Activated CD8-positive, alpha-beta T cell treated with anti-CD3 and anti-CD28 coated beads, Interleukin-2, amount 10 ng/mL, durations not matched to agents 7 days and 5 days (primary cell): ENCODE measurements at regions not wholly inside any gene's neighbourhood (a gene's known extent, or its start where the extent isn't known, plus 50 kb on each side); places are given as distances from the start of the nearest gene placed in this dataset.
A peak's percentile ranks its signal among the peaks of the same experiment; 100 is the strongest.

Source experiments
- ATAC-seq: fragments of 150-1000 bp; cut with Tn5 transposase; one replicate; pipeline ENCODE4 v1.10.0; 2021; ENCODE audit warnings: moderate library complexity
- CTCF ChIA-PET: fragments of 350-600 bp; sonication (Branson Sonifier 250); formaldehyde crosslinking; loops from one replicate; lab custom pipeline; 2021; ENCODE audit warnings: antibody characterized with exemption; lab: Charles Lee
- POLR2A ChIA-PET: fragments of 350-600 bp; sonication (Branson Sonifier 250); formaldehyde crosslinking; loops from one replicate; lab custom pipeline; 2021; ENCODE audit warnings: antibody characterized with exemption; lab: Charles Lee
- DNase-seq: peaks from one replicate; pipeline ENCODE4 v3.0.0-alpha.2; 2020
- H3K27ac Mint-ChIP-seq: one replicate; pipeline ENCODE4 v1.8.0; 2021; ENCODE audit warnings: mild to moderate bottlenecking, mixed read lengths
- H3K27me3 Mint-ChIP-seq: one replicate; pipeline ENCODE4 v1.8.0; 2021; ENCODE audit warnings: low read depth, mixed read lengths
- H3K36me3 Mint-ChIP-seq: one replicate; pipeline ENCODE4 v1.8.0; 2021; ENCODE audit warnings: low read depth, mixed read lengths
- H3K4me1 Mint-ChIP-seq: one replicate; pipeline ENCODE4 v1.8.0; 2021; ENCODE audit warnings: low read depth, mixed read lengths
- H3K4me3 Mint-ChIP-seq: one replicate; pipeline ENCODE4 v1.8.0; 2021; ENCODE audit warnings: mild to moderate bottlenecking, mixed read lengths
- H3K9me3 Mint-ChIP-seq: one replicate; pipeline ENCODE4 v1.8.0; 2022; ENCODE audit warnings: mixed read lengths; ENCODE audit not compliant: insufficient read depth

DNA sequence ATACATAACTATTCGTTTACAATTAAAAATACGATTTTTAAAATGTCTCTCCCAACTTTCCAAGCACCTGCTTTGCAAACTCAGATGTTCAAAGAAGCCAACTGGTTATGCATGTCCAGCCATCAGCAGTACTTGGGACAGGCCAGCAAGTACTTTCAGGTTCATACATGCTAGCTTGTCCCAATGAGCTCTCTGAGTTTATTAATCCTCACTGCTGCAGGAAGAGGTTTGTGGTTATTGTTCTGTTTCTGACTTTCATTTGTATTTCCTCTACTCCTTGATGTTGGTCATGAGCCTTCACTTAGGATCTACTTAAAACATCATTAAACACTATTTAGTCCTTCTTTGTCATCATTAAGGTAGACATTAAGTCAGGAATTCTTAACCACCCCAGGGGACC lies 374.1 kb downstream of the LRATD1 start:
- Mint-ChIP-seq H3K4me3 (no peak overlapping the region), H3K27ac (peak overlapping the region; percentile 5), H3K36me3 (no peaks in the 10 kb centered on the region), H3K27me3 (no peaks in the 10 kb centered on the region), H3K9me3 (peaks cover 5% of the 10 kb centered on the region), H3K4me1 (peaks cover 37% of the 10 kb centered on the region)
- CTCF ChIA-PET = interaction anchor here (1.0 kb wide), 1 partner anchor 571 kb away, joined by 3 read pairs; no protein-coding TSS in a partner anchor
- peak; percentile 51 for ATAC-seq
- DNase-seq = peak; percentile 23
- POLR2A ChIA-PET = no interaction called here

DNA sequence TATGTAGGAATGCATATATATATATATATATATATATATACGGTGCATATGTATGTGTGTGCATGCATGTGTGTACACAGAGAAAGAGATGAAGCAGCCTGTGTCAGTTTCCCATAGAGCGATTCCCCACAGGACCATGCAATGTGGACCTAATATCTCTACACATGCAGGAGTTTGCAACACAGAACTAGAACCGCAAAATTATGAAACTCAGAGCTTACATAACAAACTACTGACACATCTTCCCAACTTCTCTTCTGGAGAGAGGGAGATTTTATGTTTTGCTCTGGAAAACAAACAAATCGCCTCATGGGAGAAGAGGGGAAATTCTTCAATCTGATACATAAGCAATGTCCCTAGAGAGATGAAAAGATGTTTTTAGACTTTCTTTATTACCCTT lies 377.2 kb downstream of the LRATD1 start:
- no peaks in the 10 kb centered on the region for H3K27me3 Mint-ChIP-seq
- no peak overlapping the region for H3K27ac Mint-ChIP-seq
- no peak for DNase-seq
- POLR2A ChIA-PET = no interaction called here
- H3K4me1 Mint-ChIP-seq = peaks cover 37% of the 10 kb centered on the region
- H3K4me3 Mint-ChIP-seq = no peak overlapping the region
- CTCF ChIA-PET = no interaction called here
- ATAC-seq = no peak
- H3K36me3 Mint-ChIP-seq = peaks cover 5% of the 10 kb centered on the region
- peaks cover 13% of the 10 kb centered on the region for H3K9me3 Mint-ChIP-seq

DNA sequence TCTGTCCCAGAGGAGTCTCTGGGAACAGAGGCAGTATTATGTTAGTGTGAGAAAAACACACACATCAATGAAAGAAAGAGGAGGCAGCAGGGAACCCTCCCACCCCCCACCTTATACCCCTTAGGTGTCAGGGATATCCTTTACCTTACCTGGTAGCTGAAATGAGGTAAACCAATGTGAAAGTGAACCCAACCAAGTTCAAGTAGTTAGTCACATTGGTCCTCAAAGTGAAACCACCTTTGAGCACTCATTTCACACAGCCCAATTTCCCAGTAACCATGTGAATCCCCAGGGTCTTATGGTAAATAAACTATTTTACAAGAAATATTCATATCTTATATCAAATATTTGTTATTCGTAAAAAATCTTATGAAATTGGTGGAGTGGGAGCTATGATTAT lies 377.8 kb downstream of the LRATD1 start:
- no peak overlapping the region for H3K4me3 Mint-ChIP-seq
- H3K27me3 Mint-ChIP-seq = no peaks in the 10 kb centered on the region
- H3K9me3 Mint-ChIP-seq = peaks cover 13% of the 10 kb centered on the region
- ChIA-PET POLR2A (no interaction called here), CTCF (no interaction called here)
- peaks cover 5% of the 10 kb centered on the region for H3K36me3 Mint-ChIP-seq
- peaks cover 37% of the 10 kb centered on the region for H3K4me1 Mint-ChIP-seq
- no peak for ATAC-seq
- DNase-seq = peak; percentile 23
- H3K27ac Mint-ChIP-seq = no peak overlapping the region

DNA sequence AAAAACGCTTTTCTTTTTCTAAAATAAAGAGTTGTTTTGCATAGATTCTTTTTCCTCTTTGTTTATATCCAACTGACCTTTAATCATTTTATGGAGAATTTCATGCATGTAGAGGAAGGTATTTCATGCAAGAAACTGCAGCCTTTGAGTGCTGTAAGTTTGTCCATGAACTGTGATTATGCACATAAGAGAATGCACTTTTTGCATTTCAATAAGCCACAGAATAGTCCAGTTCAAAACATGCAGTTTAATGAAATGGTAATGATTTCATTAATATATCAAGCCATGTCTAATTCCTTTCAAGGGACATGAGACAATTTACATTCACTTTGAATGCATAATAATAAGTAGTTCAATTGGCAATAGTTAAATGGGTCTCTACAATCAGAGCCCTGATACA lies 386.3 kb downstream of the LRATD1 start:
- POLR2A ChIA-PET = no interaction called here
- Mint-ChIP-seq H3K27ac (no peak overlapping the region), H3K27me3 (peaks cover 5% of the 10 kb centered on the region), H3K4me1 (no peaks in the 10 kb centered on the region), H3K4me3 (no peak overlapping the region), H3K9me3 (no peaks in the 10 kb centered on the region), H3K36me3 (no peaks in the 10 kb centered on the region)
- no peak for ATAC-seq
- CTCF ChIA-PET = no interaction called here
- no peak for DNase-seq

DNA sequence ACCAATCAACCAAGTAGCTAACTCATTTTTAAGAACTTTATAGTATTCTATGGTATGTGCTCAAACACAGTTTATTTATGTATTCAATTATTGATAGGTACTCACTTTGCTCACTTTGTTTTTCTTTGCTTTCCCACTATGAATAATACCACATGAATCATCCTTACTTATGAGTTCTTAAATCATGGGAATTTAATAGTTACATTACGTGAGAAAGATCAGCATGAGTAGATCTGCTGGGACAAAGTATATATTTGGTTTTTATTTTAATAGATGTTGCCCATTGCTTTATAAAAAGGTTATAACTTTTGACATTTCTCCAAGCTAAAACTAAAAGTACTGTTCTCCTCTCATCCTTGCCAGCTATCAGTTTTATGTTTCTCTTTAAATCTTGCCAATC lies 390.7 kb downstream of the LRATD1 start:
- Mint-ChIP-seq H3K9me3 (no peaks in the 10 kb centered on the region), H3K27me3 (peaks cover 11% of the 10 kb centered on the region), H3K4me3 (no peak overlapping the region), H3K27ac (no peak overlapping the region), H3K4me1 (no peaks in the 10 kb centered on the region), H3K36me3 (no peaks in the 10 kb centered on the region)
- CTCF ChIA-PET = no interaction called here
- POLR2A ChIA-PET = no interaction called here
- DNase-seq (no peak), ATAC-seq (no peak)

DNA sequence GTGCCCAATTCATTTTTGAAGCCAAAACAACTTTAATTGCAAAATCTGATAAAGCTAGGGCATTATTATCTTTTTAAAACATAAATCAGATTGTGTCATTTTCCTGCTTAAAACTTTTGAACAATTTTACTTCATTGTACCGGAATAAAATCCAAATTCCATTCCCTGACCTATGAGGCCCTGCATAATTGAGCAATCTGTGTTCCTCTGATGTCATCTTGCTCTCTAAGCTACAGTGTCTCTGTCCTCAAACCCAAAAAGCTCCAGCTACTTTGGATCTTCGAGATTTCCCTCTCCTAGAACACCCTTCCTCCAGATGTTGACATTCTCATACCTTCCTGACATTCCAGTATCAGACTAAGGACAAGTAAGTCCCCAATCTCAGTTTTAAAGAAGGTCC lies 395.9 kb downstream of the LRATD1 start:
- CTCF ChIA-PET = no interaction called here
- Mint-ChIP-seq H3K36me3 (no peaks in the 10 kb centered on the region), H3K9me3 (no peaks in the 10 kb centered on the region), H3K27ac (no peak overlapping the region), H3K4me1 (no peaks in the 10 kb centered on the region), H3K27me3 (peaks cover 16% of the 10 kb centered on the region), H3K4me3 (no peak overlapping the region)
- DNase-seq (no peak), ATAC-seq (no peak)
- POLR2A ChIA-PET = interaction anchor here (0.7 kb wide), 1 partner anchor 11 kb away, joined by 3 read pairs; no protein-coding TSS in a partner anchor

DNA sequence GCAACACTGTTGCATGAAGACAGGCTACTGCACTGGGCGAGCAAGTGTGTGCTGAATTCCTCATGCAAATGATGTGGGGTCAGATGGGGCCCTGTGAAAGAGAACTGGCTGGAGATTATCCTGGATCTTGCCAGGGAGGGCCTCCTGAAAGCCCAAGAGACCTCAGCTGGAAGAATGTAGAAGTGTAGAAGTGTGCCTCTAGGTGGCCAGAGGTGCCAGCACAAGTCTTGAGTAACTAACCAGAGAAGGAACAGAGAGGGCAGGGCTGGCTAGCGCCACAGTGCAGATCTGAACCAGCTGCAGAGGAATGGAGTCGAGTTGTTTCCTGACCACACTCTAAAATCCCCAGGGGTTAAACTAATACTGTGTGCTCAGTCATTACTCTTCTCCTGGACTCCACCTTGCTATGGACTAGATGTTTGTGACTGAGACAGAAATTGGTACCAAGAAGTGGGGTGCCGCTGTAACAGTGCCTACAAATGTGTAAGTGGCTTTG lies 399.3 kb downstream of the LRATD1 start:
- no peak for ATAC-seq
- Mint-ChIP-seq H3K4me1 (no peaks in the 10 kb centered on the region), H3K27ac (no peak overlapping the region), H3K4me3 (no peak overlapping the region), H3K9me3 (no peaks in the 10 kb centered on the region), H3K27me3 (peaks cover 8% of the 10 kb centered on the region), H3K36me3 (no peaks in the 10 kb centered on the region)
- ChIA-PET CTCF (no interaction called here), POLR2A (no interaction called here)
- DNase-seq = no peak

DNA sequence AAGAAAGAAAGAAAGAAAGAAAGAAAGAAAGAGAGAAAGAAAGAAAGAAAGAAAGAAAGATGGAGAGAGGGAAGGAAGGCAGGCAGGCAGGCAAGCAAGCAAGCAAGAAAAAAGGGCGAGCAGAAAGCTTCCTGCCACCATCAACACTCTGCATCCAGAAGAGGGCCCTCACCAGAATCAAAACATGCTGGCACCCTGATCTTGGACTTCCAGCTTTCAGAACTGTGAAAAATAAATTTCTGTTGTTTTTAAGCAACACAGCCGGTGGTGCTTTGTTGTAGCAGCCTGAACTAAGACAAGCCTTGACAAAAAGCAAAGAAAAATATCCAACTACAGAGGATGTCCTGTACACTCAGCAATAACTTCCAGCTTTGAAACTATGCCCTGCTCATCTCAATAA lies 401.7 kb downstream of the LRATD1 start:
- DNase-seq = no peak
- no peak for ATAC-seq
- Mint-ChIP-seq H3K4me3 (no peak overlapping the region), H3K4me1 (no peaks in the 10 kb centered on the region), H3K27ac (no peak overlapping the region), H3K27me3 (peaks cover 5% of the 10 kb centered on the region), H3K9me3 (no peaks in the 10 kb centered on the region), H3K36me3 (no peaks in the 10 kb centered on the region)
- CTCF ChIA-PET = no interaction called here
- POLR2A ChIA-PET = no interaction called here

DNA sequence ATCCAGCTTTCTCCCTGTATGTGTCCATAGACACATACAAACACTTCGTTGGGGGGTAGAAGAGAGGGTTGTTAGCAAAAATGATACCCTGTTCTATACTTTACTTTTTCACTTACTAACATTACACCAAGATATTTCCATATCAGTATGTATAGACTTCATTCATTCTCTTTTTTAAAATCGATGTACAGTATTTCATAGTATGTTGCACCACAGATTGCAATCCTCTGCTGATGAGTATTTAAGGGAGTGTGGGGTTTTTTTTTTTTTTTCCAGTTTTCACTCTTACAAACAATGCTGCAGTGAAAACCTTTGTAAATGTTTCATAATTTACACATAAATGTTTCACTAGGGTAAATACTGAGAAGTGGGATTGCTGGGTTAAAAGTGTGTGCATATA lies 402.3 kb downstream of the LRATD1 start:
- H3K9me3 Mint-ChIP-seq = no peaks in the 10 kb centered on the region
- CTCF ChIA-PET = no interaction called here
- H3K27me3 Mint-ChIP-seq = peaks cover 5% of the 10 kb centered on the region
- no peak overlapping the region for H3K4me3 Mint-ChIP-seq
- DNase-seq = no peak
- POLR2A ChIA-PET = no interaction called here
- no peaks in the 10 kb centered on the region for H3K36me3 Mint-ChIP-seq
- no peak for ATAC-seq
- no peaks in the 10 kb centered on the region for H3K4me1 Mint-ChIP-seq
- no peak overlapping the region for H3K27ac Mint-ChIP-seq

DNA sequence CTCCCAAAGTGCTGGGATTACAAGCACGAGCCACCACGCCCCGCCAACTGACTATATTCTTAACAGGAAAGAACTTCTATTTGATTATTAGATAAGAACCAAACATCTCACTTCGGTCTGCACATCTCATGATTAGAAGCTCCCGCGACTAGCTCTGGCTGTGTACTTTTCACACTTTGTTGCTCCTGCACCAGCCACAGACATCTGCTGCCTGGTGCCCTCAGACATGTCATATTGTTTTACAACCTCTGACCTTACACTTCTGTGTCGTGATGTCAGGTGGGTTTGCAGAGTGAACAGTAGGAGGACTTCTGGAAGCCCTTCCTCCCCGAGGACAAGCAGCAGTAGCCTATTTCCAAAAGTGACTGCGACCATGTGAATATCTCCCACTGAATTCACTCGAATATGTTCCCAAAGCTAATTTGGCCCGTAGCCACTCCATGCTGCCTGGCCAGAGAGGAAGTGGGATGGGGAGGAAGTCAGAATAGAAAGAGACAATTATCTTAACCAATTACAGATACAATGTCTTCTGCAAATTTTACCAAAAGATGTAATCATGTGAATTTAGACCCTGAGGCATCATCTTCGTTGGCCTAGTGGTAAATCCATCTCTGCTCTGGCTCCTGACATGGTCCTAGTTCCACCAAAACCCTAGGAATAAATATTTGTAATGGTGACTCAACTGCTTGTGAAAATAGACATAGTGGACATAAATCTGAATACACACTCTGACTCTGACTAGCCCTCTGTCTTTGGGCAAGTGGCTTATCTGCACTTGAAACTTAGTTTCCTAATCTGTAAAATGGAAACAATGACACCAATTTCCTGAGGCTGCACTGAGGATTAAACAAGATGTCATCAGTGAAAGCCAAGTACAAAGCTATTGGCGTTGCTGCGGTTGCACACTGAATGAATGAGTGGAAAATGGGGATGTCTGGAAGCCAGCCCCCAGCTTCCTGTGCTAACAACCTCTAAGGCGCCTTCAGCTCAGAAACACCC lies 406.1 kb downstream of the LRATD1 start:
- DNase-seq = no peak
- no peak overlapping the region for H3K27ac Mint-ChIP-seq
- CTCF ChIA-PET = no interaction called here

DNA sequence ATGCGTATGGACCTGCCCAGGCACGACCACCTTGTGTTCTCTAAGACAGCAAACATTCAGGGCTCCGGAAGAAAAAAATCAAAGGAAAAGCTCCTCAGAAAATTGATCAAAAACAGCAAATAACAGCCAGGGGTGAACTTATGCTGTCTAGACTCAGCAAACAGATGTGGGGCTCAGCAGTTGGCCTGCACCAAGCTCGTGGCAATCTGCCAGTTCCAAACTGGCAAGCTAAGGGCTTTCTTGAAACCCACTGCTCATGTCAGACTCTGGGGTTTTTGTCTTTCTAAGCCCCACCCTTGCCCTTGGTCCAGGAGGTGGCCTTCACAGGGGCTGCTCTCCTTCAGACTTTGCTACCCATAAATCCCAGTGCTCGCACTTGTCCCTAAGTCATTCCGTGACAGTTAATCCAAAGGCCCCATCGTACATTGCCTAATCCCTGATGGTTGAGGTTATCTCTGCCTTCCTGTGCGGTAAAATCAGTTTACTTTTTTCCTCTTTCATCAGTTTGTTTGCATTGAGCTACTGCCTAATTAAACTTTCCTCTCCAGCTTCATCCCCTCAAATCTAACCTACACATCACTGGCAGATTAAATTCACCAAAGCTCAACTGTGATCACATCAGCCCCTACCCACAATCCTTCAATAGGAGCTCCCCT lies 408.0 kb downstream of the LRATD1 start:
- peaks cover 4% of the 10 kb centered on the region for H3K27me3 Mint-ChIP-seq
- H3K4me1 Mint-ChIP-seq = no peaks in the 10 kb centered on the region
- ChIA-PET CTCF (interaction anchor here (1.3 kb wide), 1 partner anchor 19 kb away, joined by 3 read pairs; no protein-coding TSS in a partner anchor), POLR2A (interaction anchor here (0.6 kb wide), 1 partner anchor 194 kb away, joined by 4 read pairs; no protein-coding TSS in a partner anchor)
- H3K36me3 Mint-ChIP-seq = no peaks in the 10 kb centered on the region
- H3K9me3 Mint-ChIP-seq = no peaks in the 10 kb centered on the region
- ATAC-seq = no peak
- DNase-seq = no peak
- no peak overlapping the region for H3K27ac Mint-ChIP-seq
- no peak overlapping the region for H3K4me3 Mint-ChIP-seq

More for the DNA sequence above, 406.1 kb downstream of the LRATD1 start:
- ATAC-seq = no peak
- Mint-ChIP-seq H3K9me3 (no peaks in the 10 kb centered on the region), H3K36me3 (no peaks in the 10 kb centered on the region), H3K4me3 (no peak overlapping the region), H3K4me1 (no peaks in the 10 kb centered on the region), H3K27me3 (peaks cover 4% of the 10 kb centered on the region)
- POLR2A ChIA-PET = interaction anchor here (0.6 kb wide), 1 partner anchor 10 kb away, joined by 3 read pairs; no protein-coding TSS in a partner anchor

DNA sequence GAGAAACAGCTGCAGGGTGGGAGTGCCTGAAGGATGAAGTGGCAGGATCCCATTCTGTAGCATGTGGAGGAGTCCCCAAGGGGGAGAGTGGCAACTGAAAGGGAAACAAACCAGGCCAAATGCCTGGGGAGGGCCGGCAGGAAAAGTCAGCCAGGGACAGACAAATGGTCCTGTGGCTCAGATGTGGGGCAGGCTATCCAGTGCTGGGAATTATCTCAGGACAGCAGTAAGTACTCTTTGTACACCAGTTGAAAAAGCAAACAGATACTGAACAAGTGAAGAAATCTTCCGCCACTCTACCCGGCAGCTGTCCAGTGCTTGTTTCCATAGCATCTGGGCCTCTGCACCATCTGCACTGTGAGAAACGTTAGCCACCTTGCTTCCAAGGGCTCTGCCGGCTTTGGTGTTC lies 408.9 kb downstream of the LRATD1 start:
- ChIA-PET POLR2A (no interaction called here), CTCF (no interaction called here)
- Mint-ChIP-seq H3K27ac (no peak overlapping the region), H3K4me1 (no peaks in the 10 kb centered on the region), H3K4me3 (no peak overlapping the region), H3K27me3 (peaks cover 4% of the 10 kb centered on the region), H3K36me3 (no peaks in the 10 kb centered on the region), H3K9me3 (no peaks in the 10 kb centered on the region)
- DNase-seq (no peak), ATAC-seq (no peak)
